ENCODE measurements at regions not wholly inside any gene's neighbourhood (a gene's known extent, or its start where the extent isn't known, plus 50 kb on each side); places are given as distances from the start of the nearest gene placed in this dataset.
A peak's percentile ranks its signal among the peaks of the same experiment; 100 is the strongest.

- no peak for DNase-seq
- intact Hi-C loops (cut with DNase I): no loop called here
- 63 to 74% (median 70%) methylated on average over 1 of the region's 1 CpG for WGBS, 4 donors
- no peaks in the 10 kb centered on the region for H3K36me3 ChIP-seq (replicated peaks in 1 of 2)
- no peak overlapping the region for H3K27ac ChIP-seq
- H3K9me3 ChIP-seq (replicated peaks in 1 of 3): no peaks in the 10 kb centered on the region
- TF ChIP-seq POLR2A (IDR thresholded peaks at IDR 0.05) (no peak), CTCF (IDR thresholded peaks at IDR 0.05) (no peak)
- no peaks in the 10 kb centered on the region for H3K27me3 ChIP-seq
- H3K4me1 ChIP-seq (replicated peaks in 1 of 2): no peaks in the 10 kb centered on the region
- no peak overlapping the region for H3K4me3 ChIP-seq
These were observed 108.8 kb downstream of the DDIT4L start for GRCh38 chr4:100081491-100081890.

- no peak for TF ChIP-seq CTCF (IDR thresholded peaks at IDR 0.05)
- Histone ChIP-seq H3K36me3 (replicated peaks in 1 of 2) (no peaks in the 10 kb centered on the region), H3K9me3 (replicated peaks in 1 of 3) (no peaks in the 10 kb centered on the region), H3K27me3 (no peaks in the 10 kb centered on the region), H3K4me1 (replicated peaks in 1 of 2) (no peaks in the 10 kb centered on the region), H3K27ac (no peak overlapping the region), H3K4me3 (no peak overlapping the region)
- no peak for DNase-seq
- 73 to 95% (median 82%) methylated on average over 3 of the region's 3 CpGs for WGBS, 4 donors
- intact Hi-C loops (cut with DNase I): no loop called here
These were observed 111.0 kb downstream of the DDIT4L start for GRCh38 chr4:100079264-100079663.

GRCh38 chr4:100076753-100077152, 113.5 kb downstream of the DDIT4L start:
- TF ChIP-seq CTCF (IDR thresholded peaks at IDR 0.05): no peak
- TF ChIP-seq POLR2A (IDR thresholded peaks at IDR 0.05): no peak
- Histone ChIP-seq H3K27ac (no peak overlapping the region), H3K36me3 (replicated peaks in 1 of 2) (no peaks in the 10 kb centered on the region), H3K4me3 (no peak overlapping the region), H3K4me1 (replicated peaks in 1 of 2) (no peaks in the 10 kb centered on the region), H3K9me3 (replicated peaks in 1 of 3) (no peaks in the 10 kb centered on the region), H3K27me3 (no peaks in the 10 kb centered on the region)
- no peak for DNase-seq
- intact Hi-C loops (cut with DNase I): no loop called here

GRCh38 chr4:100075486-100076270, 114.6 kb downstream of the DDIT4L start:
- Histone ChIP-seq H3K4me3 (no peak overlapping the region), H3K27ac (no peak overlapping the region), H3K9me3 (replicated peaks in 1 of 3) (no peaks in the 10 kb centered on the region), H3K36me3 (replicated peaks in 1 of 2) (no peaks in the 10 kb centered on the region), H3K27me3 (no peaks in the 10 kb centered on the region), H3K4me1 (replicated peaks in 1 of 2) (no peaks in the 10 kb centered on the region)
- TF ChIP-seq CTCF (IDR thresholded peaks at IDR 0.05) (no peak), POLR2A (IDR thresholded peaks at IDR 0.05) (no peak)
- DNase-seq: peak in 1 of 7 donors; percentile 76
- intact Hi-C loops (cut with DNase I): no loop called here
- 61 to 90% (median 73%) methylated on average over 2 of the region's 2 CpGs for WGBS, 4 donors

All from adrenal gland (tissue), 9 donors.